Kidney tubule cell (primary cell): ENCODE measurements at regions not wholly inside any gene's neighbourhood (a gene's known extent, or its start where the extent isn't known, plus 50 kb on each side); places are given as distances from the start of the nearest gene placed in this dataset.
"Not testable (repeated sequence)": the region's sequence is repeated elsewhere in the genome, so short reads cannot be mapped to it uniquely, and the experiment has no call there.

Source experiments
- DNase-seq: peaks from one replicate; pipeline ENCODE4 v3.0.0-alpha.2; 2018; ENCODE audit warnings: low spot score

DNA sequence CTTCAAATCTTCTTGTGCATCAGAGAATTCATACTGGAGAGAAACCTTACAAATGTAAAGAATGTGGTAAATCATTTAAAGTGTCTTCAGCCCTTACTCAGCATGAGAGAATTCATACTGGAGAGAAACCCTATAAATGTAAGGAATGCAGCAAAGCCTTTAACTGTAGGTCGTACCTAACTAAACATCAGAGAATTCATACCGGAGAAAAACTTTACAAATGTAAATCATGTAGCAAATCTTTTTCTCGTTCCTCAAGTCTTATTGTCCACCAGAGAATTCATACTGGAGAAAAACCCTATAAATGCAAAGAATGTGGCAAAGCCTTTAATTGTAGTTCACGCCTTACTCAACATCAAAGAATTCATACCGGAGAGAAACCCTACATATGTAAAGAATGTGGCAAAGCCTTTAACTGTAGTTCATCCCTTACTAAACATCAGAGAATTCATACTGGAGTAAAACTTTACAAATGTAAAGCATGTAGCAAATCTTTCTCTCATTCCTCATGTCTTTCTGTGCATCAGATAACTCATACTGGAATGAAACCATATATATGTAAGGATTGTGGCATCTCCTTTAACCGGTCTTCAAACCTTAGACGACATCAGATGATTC is 118.5 kb upstream of the ZNF267 start:
- DNase-seq = no peak

GRCh38 chr16:31764103-31764502 is 109.5 kb upstream of the ZNF267 start:
- no peak for DNase-seq

GRCh38 chr16:31767267-31767666 is 106.3 kb upstream of the ZNF267 start:
- DNase-seq = no peak

- no peak for DNase-seq
Observed at GRCh38 chr16:31780342-31780741, 93.3 kb upstream of the ZNF267 start.

DNA sequence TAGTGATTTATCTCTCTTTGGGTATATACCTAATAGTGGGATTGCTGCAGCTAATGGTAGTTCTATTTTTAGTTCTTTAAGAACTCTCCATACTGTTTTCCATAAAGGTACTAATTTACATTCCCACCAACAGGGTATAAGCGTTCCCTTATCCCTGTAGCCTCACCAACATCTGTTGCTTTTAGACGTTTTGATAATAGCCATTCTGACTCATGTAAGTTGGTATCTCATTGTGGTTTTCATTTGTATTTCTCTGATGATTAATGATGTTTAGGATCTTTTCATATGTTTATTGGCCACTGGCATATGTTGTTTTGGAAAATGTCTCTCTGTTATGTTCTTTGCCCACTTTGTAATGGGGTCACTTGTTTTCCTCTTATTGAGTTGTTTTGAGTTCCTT is 88.5 kb upstream of the ZNF267 start:
- DNase-seq = no peak

DNA sequence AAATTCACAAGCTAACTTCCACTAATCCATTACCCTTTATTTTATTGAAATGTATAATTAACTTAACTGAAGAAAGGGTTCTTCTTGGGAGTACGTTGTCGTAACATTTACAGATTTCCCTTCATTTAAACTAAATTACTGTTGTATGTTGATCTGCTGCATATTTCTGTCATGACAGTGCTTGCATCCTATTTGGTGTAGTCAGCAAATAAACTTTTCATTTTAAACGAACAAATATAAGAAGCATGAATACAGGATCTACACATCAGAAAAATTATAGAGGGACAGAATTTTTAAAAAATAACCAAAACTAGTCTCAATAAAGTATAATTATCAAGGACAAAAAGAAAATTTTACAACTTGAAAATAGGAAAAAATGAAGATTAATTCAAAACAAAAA is 66.5 kb upstream of the ZNF267 start:
- DNase-seq = no peak

DNA sequence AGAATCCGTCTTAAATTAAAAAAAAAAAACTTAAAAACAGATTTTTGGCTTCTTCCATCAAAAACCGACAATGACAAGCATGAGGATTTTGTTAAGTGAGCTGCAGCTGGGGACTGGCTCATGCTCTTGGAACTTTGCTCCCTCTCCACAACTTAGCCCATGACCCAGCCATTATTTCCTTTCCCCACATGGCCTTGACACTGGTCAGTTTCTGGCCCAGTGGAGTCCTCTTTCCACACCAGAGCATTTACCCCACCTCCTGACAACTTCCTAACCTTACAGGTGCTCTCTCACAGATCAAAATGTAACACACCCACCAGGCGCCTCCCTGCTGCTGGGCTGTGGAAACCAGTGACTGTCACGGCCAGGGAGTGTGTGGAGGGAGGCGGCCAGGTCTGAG is 62.7 kb upstream of the ZNF267 start:
- DNase-seq = no peak

GRCh38 chr16:31816141-31816540 is 57.5 kb upstream of the ZNF267 start:
- DNase-seq = not testable (repeated sequence)

DNA sequence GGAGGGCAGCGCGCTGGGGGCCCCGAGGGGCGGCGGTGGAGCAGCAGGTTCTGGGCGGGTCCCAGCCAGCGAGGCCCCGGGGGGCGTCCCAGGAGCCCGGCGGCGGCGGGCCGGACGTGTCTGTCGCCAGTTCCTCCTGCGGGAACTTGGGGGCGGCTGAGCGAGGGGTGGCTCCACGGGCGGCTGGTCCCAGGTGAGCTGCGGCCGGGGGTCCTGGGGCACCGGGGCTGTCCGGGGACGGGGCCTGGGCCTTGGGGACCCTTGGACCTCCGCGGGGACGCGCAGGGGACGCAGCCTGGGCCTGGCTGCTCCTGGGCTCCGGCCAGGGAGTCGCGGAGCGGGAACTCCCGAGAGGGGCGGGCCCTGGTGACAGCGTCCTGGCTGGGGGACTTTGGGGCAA is 54.2 kb upstream of the ZNF267 start:
- DNase-seq = no peak

GRCh38 chr16:31819948-31820347 is 53.7 kb upstream of the ZNF267 start:
- DNase-seq = no peak
